UCSD-AML1 (cell line): ENCODE measurements at regions not wholly inside any gene's neighbourhood (a gene's known extent, or its start where the extent isn't known, plus 50 kb on each side); places are given as distances from the start of the nearest gene placed in this dataset.
"Not testable (repeated sequence)": the region's sequence is repeated elsewhere in the genome, so short reads cannot be mapped to it uniquely, and the experiment has no call there.

Experiments used
- DNase-seq: peaks from one replicate; lab custom pipeline; 2025; ENCODE audit not compliant: unreplicated experiment; lab: John Stamatoyannopoulos, UW

- no peak for DNase-seq
Measured at GRCh38 chr5:157961896-157962590, 103.1 kb upstream of the CLINT1 start.

GRCh38 chr5:157961176-157961575, 102.2 kb upstream of the CLINT1 start:
- DNase-seq = no peak

GRCh38 chr5:157959370-157959769, 100.4 kb upstream of the CLINT1 start:
- no peak for DNase-seq

GRCh38 chr5:157956271-157956885, 97.4 kb upstream of the CLINT1 start:
- DNase-seq = no peak

GRCh38 chr5:157955541-157956172, 96.7 kb upstream of the CLINT1 start:
- no peak for DNase-seq

- no peak for DNase-seq
Measured at GRCh38 chr5:157952374-157952685, 93.4 kb upstream of the CLINT1 start.

GRCh38 chr5:157951673-157952373, 92.9 kb upstream of the CLINT1 start:
- no peak for DNase-seq

GRCh38 chr5:157949520-157949919, 90.6 kb upstream of the CLINT1 start:
- DNase-seq = no peak

GRCh38 chr5:157948738-157949410, 89.9 kb upstream of the CLINT1 start:
- peak; percentile 84 for DNase-seq

- DNase-seq = no peak
Measured at GRCh38 chr5:157947156-157947555, 88.2 kb upstream of the CLINT1 start.

- not testable (repeated sequence) for DNase-seq
Measured at GRCh38 chr5:157945822-157946221, 86.9 kb upstream of the CLINT1 start.

GRCh38 chr5:157944938-157945337, 86.0 kb upstream of the CLINT1 start:
- no peak for DNase-seq

GRCh38 chr5:157944077-157944633, 85.2 kb upstream of the CLINT1 start:
- DNase-seq = no peak

GRCh38 chr5:157942595-157942994, 83.7 kb upstream of the CLINT1 start:
- DNase-seq = no peak

GRCh38 chr5:157941616-157942015, 82.7 kb upstream of the CLINT1 start:
- DNase-seq = no peak

GRCh38 chr5:157938101-157938500, 79.2 kb upstream of the CLINT1 start:
- not testable (repeated sequence) for DNase-seq

GRCh38 chr5:157936776-157937501, 78.0 kb upstream of the CLINT1 start:
- DNase-seq = not testable (repeated sequence)

- no peak for DNase-seq
Measured at GRCh38 chr5:157934600-157934999, 75.7 kb upstream of the CLINT1 start.

- no peak for DNase-seq
Measured at GRCh38 chr5:157933005-157933404, 74.1 kb upstream of the CLINT1 start.

- DNase-seq = no peak
Measured at GRCh38 chr5:157930710-157931109, 71.8 kb upstream of the CLINT1 start.
